NCI-H82 treated with DMSO at 0.1 percent for 48 hours (cell line): ENCODE measurements at regions not wholly inside any gene's neighbourhood (a gene's known extent, or its start where the extent isn't known, plus 50 kb on each side); places are given as distances from the start of the nearest gene placed in this dataset.

Experiments used
- DNase-seq: peaks from one replicate; lab custom pipeline; 2025; ENCODE audit not compliant: unreplicated experiment; lab: John Stamatoyannopoulos, UW

DNA sequence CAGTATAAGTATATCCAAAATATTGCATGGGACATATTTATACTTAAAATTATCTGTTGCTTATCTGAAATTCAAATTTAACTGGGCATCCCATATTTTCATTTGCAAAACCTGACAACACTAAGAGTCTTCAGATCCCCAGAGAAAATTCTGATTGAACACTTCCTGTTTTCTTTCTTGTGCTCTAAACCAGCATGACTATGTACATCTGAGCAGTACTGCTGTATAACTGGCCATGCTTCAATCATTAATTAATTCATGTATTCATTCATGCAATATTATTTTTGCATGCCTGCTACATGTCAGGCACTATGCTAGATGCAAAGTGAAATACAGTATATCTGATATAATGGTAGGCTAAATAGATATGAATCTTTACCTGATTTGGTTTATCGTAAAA, 461.2 kb downstream of the TLR4 start:
- no peak for DNase-seq

DNA sequence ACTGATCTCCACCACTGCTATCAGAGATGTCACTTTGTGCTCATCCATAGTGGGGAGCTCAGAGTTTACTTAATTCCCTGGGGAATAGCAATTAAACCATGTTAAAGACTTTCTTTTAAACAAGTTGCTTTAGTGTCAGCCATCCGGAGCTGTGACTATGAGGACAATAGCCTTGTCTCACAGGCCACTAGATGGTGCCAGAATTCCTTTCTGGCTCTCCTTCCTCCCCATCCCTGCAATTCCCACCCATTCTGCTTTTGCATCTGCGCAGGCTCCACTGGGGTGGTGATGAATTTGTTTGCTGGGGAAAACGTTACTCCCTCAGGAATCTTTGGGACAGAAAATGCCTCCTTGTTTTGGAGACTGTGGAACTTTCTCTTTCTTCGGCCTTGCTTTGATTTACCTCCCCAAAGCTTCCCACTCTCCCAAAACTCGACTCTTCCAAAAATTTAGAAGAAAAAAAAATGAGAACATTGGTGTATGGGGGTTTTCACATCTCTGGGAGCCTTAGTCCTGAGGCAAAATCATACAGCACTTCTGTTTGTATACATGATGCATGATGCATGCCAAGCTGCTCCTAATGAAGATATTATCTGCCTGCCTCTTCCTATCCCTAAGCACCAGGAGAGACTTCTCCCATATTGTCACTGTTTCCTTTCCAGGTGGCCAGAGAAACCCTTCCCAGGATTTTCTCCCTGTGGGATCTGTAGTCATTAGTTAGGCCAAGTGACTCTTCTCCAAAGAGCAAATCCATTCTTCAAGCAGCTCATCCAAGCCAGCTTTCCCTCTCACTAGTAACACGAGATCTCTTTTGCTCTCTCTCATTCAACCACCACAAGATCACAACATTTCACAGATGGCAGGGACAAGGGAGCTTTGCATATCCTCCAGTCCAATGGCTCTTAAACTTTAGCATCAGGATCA, 466.1 kb downstream of the TLR4 start:
- DNase-seq, result peak; percentile 29

DNA sequence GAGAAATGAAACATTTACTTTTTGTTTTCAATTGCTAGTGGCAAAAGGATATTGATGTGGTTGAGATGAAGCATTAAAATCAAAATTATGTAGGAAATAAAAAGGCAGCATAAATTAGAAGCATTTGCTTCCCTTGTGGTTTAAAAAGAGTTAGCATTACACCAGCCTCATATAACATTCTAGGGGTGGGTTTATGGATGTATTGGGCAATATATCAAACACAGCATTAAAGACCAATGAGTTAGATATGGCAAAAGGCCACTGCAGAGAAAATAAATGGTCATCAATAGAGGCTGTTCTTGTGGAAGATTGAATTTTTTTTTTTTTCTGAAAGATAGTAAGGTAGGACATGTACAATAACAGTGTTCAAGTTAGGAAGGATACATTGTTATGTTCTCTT, 473.0 kb downstream of the TLR4 start:
- no peak for DNase-seq

DNA sequence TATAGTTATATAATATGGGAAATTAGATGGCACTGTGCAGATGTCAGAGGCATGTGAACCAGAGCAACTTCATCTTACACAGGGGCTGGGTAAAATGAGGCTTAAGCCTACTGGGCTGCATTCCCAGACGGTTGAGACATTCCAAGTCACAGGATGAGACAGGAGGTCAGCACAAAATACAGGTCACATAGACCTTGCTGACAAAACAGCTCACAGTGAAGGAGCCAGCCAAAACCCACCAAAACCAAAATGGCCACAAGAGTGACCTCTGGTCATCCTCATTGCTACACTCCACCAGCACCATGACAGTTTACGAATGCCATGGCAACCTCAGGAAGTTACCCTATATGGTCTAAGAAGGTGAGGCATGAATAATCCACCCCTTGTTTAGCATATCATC, 479.4 kb downstream of the TLR4 start:
- no peak for DNase-seq

DNA sequence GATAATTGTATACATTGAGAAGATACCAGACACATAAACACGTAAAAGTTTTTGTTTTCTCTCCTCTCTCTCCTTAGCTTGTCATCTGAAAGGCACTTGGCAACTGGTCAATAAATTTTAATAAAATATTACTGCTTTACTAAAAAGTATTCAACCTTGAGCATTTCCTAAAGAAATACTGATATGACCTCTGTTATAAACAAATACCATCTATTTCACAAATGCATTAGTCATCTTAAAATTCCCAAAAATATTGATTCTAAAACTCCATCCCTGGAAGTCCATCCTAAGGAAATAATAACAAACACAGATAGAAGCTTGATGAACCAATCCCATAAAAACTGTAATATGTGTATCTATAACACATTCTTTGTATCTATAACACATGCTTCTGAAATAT, 483.2 kb downstream of the TLR4 start:
- DNase-seq, result no peak

DNA sequence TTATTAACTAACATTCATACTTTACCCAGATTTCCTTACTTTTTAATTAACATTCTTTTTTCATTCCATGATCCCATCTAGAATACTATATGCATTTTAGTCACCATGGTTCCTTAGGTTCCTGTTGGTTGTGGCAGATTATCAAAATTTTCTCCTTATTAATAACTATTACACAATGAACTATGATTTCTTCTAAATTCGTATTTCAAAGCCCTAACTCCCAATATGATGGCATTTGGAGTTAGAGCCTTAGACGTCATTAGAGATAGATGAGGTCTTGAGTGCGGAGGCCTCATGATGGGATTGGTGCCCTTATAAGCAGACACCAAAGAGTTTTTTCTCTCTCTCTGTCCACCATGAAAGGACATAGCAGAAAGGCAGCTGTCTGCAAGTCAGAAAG, 485.4 kb downstream of the TLR4 start:
- DNase-seq, result no peak

DNA sequence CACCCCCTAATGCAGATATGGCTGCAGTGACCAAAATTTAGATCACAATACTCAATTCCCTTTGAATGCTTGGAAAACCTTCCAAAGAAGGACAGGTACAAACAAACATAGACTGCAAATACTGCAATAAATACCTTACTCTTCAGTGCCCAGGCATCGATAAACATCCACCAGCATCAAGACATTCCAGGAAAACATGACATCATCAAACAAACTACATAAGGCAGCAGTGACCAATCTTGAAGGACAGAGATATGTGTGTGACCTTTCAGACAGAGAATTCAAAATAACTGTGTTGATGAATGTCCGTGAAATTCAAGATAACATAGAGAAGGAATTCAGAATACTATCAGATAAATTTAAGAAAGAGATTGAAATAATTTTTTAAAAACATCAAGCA, 488.6 kb downstream of the TLR4 start:
- no peak for DNase-seq

DNA sequence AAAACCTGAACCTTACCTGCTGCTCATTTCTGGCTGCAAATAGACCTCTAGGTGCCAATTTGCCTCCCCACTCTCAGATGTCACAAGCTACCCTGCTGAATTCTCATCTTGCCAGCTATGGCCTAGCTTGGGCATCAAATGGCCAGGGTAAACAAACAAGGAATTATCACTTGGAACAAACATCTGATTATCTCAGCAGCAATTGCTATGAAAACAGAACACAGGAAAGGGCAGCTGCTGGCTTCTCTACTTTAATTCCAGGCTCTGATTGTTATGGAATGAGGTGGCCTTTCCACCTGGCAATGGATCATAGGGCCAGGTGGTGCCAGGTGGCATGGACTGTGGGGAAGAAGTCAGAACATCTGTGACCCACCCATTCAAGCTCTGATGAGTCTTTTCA, 505.1 kb downstream of the TLR4 start:
- DNase-seq, result no peak

DNA sequence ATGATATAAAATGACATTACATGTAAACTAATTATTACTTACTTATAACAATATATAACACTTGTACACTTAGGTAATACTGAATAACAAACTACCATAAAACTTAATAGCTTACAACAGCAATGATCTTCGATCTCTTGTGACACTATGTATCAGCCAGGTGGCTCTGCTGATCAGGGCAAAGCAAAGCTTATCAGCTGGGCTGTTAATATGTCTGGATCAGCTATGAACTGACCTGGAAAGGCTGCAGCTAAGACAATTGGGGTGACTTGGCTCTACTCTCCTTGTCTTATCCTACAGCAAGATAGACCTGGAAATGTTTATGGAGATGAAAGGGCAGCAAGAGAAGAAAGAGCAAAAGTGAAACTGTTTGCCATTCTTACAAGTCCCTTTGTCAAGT, 511.3 kb downstream of the TLR4 start:
- no peak for DNase-seq

DNA sequence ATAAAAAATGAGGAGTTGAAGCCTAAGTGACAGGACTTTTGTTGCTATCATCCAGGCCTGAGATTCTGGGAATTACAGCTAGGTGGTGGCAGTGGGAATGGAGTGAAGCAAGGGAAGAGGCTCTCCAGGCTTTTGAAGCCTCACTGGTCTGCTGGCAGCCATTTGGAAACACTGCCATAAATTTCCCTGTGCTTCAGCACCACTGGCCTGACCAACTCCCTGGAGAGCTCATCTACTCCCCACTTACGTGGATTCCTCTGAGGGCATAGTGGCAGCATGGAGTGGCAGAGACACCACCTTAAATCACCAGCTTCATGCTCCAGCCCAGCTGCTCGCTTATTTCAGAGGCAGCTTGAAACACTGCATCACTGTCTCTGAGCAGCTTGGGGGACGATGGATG, 518.2 kb downstream of the TLR4 start:
- no peak for DNase-seq

DNA sequence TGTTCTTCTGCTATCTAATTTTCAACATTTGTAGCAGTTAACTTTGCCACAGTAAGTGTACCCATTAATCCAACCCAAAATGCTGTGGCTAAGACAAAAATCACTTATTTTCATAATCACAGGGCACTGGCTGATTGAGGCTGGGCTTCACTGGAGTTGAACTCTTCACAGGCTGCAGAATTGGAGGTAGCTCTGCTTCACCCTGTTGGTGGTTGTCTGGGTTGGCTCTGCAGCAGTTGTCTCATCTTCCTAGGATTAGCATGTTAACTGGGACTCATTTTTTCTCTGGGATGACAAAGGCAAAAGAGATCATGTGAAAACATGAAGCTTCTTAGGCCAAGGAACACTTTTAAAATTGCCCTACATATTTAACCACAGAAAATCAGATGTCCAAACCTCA, 518.9 kb downstream of the TLR4 start:
- no peak for DNase-seq

DNA sequence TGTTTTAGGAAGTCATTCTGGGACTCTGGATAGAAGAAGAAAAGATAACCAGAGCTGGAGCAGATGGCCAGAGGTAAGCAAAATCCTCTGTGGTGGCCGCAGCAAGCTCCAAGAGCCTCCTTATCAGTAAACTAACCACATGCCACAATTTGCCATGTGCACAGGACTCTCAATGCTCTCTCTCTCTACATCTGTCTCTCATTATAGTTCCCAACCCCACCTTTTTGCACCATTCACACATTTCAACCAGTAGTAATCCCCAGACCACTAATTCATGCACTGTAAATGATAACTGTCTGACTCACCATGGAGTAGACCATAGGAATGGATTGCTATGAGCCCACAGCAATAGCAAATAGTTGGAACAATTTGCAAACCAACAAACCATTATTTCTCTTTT, 526.1 kb downstream of the TLR4 start:
- no peak for DNase-seq

DNA sequence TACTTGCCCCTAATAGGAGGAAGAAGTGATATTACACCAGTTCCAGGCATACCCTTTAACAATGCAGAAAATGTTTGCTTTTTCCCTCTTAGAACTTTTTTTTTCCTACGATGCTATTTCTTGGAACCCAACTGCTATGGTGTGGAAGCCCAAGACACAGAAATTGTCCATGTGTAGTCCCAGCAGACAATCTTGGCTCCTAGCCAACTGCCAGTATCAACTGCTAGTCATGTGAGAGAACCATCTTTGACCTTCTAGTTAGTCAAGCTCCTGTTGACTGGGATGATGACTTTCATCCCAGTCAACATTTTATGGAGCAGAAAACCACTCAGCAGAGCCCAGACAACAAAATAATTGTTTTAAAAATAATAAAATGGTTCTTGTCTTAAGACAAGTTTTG, 532.4 kb downstream of the TLR4 start:
- no peak for DNase-seq

DNA sequence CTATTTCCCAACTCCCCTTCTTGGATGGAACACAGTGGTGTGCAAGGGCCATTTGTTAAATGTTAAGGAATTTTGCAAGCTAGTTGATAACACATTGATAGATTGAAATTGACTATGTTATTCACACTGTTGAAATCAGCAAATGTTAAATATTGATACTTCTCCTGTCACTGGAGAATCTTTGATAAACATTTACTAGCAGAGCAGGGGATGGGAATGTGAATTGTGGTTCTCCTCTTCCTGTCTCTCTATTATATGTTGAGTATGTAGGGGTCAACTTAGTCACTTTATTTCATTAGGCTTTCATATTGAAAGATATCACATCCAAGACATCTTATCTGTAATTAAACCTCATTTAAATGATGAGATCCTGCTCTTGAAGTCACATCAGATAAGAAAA, 533.9 kb downstream of the TLR4 start:
- no peak for DNase-seq

DNA sequence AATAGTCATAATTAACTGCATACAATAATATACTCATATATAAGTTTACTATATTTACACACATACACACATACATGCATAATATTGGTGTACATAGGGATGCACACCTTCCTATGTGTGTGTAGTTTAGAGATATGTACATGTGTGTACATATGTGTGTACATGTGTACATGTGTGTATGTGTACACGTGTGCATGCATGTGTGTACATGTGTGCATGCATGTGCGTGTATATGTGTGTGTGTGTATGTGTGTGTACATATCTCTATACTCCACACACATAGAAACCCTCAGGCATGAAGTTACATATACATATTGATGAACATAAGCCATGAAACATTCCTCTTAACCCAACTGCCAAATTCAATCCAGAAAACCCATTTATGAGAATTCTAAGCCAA, 547.8 kb downstream of the TLR4 start:
- DNase-seq, result no peak

DNA sequence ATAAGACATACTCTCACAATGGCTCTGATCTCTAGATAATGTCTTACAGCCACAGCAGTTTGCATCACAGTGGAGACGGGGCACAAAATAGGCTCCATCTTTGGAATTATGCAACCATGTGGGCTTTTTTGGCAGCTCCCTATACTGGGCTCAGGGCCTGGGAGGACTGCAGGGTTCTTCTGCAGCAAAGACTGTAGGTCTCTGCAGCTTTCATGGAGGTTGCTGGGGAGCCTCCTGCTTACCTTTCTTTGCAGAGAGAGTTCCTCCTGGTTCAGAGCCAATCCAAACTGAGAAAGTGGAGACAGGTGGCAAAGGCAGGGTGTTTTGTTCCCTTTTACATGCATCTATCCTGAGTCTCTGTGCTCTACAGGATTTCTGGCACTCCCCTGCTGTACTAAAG, 558.0 kb downstream of the TLR4 start:
- no peak for DNase-seq

DNA sequence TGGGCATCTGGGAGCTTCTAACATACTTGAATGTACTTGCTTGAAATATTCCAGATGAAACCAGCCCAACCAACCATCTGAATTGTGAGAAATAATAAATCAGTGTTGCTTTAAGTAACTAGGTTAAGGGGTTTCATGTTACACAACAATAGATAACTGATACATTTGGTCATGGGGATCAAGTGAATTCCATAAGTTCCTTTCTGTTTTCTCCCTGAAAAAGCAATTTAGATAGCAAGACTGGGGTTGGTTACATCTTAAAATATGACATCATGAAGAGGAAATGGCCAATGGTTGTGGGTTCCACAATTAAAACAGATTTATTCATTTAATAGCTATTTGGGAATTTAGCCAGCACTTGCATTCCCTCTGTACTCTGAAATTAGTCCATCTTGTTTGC, 559.7 kb downstream of the TLR4 start:
- no peak for DNase-seq

DNA sequence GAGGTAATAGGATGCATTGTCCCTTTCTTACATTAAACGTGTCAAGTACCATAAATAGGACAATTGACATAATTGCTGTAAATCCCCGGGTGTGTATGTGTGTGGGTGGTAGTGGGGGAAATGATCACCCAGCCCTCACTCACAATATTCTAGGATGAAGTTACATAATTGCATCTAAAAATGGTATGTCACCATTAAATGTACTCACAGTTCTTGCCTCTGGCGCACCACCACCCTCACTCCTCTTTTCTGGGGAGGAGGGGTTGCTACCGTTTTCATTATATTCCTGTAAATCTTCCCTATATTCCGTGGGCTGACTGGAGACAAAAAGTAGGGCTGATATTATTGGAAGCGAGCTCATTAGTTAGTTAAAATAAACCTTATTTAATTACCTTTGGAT, 563.8 kb downstream of the TLR4 start:
- DNase-seq, result no peak

DNA sequence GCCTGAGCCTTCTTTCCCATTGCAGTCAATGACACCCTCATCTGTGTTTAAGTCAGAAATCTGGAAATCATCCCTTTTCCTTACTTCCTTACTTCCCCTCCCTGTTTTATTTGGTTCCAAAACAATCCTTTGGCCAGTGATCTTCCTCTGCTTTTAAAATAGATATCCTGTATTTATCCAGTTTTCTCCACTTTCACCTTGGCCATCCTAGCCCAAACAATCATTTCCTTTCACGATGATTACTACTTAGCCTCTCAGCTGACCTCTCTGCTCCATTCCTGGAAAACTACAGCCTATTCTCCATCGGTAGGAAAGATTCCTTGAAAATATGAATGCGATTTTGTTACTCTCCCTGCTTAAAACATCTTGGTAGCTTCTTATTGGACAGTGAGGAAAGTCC, 565.4 kb downstream of the TLR4 start:
- DNase-seq, result no peak

DNA sequence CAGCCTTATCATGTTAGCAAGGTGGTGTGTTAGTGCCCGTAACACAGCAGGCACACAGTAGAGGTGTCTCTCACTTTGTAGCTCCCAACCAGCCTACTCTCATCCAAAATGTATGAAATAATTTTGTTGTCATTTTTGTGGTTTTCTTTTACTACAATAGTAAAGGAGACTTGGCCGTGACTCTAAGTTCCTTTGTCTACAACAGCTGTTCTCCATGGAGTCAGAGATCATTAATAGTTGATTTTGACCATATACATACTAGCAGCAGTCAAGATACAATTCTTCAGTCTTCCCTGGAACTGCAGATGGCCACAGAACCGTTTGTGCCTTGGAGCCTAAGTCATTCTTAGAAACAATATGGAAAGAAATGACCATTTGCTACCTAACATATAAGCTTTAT, 567.1 kb downstream of the TLR4 start:
- no peak for DNase-seq

DNA sequence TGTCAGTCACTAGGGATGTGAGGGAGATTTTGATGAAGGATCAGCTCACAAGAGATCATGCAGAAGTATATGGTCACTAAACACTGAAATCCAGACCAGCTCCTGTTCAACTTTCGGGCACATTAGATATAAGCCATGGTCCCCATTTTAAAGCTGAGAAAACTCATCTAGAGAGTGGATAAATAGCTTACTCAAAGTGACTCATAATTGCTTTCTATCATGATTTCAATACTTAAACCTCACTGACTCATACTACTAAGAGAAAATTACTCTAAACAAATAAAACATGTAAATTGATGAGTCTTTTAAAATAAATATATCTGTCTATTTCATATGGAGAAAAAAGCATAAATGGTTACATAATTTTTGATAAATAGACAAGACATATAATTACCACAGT, 567.7 kb downstream of the TLR4 start:
- DNase-seq, result no peak

DNA sequence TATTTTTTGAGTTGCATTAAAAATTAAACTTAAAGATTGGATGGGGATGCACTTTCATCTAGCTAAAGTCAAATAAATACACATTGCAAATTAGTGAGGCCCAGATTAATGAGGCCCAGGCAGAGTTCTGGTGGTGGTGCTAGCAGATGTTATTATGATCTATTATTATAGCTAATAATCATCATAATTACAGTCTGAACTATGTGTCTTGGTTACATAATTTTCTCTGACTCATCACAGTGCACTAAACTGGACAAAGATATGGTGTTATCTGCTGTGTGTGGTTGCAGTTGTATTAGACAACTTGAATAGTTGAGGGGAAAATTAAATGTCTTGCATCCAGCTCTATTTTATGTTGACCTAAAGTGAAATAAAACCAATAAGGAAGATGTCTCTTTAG, 568.8 kb downstream of the TLR4 start:
- DNase-seq, result no peak

DNA sequence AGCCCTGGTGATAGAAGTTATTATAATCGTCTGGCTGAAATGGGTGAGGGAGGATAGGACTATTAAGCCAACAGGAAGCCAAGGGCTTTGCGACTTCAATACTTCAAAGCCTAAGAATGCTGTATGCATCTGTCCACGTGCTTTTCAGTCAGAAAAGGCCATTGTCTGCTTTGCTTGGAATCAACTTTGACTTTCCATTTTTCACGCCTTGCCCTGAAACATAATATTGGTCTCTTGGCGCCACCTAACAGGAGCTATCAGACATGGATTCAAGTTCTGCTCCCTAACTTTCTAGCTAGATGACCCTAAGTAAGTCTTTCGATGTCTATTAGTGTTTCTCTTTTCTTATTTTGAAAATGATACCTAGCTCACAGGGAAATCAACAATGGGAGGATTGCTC, 572.6 kb downstream of the TLR4 start:
- no peak for DNase-seq
